ENCODE measurements at regions not wholly inside any gene's neighbourhood (a gene's known extent, or its start where the extent isn't known, plus 50 kb on each side); places are given as distances from the start of the nearest gene placed in this dataset.

DNA sequence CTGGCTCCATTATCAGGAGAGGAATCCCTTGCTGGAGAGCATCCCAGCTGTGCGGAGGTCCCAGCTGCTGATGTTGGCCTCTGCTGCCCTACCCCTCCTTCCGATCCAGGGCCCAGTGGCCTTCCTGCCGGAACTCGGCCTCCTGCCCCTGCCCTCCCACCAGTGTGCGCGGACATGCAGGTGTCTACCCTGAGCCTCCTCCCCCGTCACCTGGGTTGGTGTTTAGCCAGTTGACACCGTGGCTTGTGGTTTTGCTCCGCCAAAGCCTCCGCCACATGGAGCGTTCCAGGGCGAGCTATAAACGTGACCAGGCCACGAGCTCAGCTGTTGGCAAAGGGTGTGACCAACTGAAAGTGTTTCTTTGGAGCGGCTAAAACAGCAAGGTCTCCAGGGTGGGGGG, 1104.3 kb downstream of the BCL11B start:
- no peak for TF ChIP-seq EZH2 (IDR thresholded peaks at IDR 0.05; ENCODE audit: insufficient read depth, poor library complexity, severe bottlenecking)
- no peak for TF ChIP-seq EZH2phosphoT487 (IDR thresholded peaks at IDR 0.05; ENCODE audit: insufficient read depth, low read depth)

Measured in GM23248 (cell line).